ENCODE measurements at regions not wholly inside any gene's neighbourhood (a gene's known extent, or its start where the extent isn't known, plus 50 kb on each side); places are given as distances from the start of the nearest gene placed in this dataset.
"Not testable (repeated sequence)": the region's sequence is repeated elsewhere in the genome, so short reads cannot be mapped to it uniquely, and the experiment has no call there.

DNA sequence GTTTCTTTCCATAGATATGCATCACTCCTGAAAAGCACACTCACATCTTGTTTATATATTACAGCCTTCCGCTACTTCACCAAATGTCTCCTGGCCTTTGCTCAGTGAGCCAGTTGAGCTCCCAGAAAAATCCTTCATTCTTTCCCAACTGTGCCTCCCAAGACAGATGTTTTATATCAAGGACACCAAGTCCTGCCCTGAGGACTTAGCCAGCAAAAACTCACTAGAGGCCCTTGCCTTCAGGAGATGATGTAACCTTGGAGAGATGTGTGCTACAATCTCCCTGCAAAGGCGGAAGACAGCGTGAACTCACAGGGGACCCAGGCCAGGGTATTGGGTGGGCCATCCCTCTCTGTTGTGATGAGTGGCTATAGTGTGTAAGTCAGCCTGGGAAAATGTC, 86.1 kb upstream of the CTAGE1 start:
- DNase-seq (ENCODE audit: extremely low read depth in 1 of 2, low read depth in 1 of 2) = no peak

- DNase-seq (ENCODE audit: extremely low read depth in 1 of 2, low read depth in 1 of 2) = no peak
Measured at GRCh38 chr18:22504251-22505030, 86.7 kb upstream of the CTAGE1 start.

GRCh38 chr18:22505141-22505591, 87.5 kb upstream of the CTAGE1 start:
- DNase-seq (ENCODE audit: extremely low read depth in 1 of 2, low read depth in 1 of 2) = no peak

DNA sequence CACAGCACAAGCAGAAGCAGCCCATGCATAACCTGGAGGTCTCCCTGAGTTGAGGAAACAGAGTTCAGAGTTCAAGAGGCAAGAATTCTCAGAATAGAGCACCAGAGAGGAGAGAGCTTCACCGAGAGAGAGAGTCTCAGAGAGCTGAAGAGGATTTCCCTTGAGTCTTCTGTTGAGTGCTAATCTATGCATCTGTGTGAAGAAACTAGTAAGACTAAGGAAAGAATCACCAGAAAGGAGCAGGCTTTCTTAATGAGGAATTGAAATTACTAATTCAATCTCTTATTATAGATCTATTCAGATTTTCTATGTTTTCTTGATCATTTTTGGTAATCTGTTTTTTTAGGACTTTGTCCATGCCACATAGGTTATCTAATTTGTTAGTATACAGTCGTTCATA, 89.3 kb upstream of the CTAGE1 start:
- no peak for DNase-seq (ENCODE audit: extremely low read depth in 1 of 2, low read depth in 1 of 2)

DNA sequence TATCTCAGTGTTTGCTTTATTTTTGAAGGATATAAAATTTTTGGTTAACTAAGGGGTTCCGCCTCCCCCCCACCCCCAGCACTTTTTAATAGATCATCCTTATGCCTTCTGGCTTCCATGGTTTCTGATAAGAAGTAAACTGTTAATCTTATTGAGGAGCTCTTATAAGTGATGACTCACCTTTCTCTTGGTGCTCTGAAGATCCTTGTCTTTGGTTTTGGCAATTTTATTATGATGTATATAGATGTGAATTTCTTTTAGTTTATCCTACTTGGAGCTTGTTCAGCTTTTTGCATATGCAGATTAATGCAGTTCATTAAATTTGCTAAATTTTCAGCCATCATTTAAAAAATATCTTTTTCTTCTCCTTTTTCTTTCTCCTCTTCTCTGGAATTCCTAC, 91.7 kb upstream of the CTAGE1 start:
- DNase-seq (ENCODE audit: extremely low read depth in 1 of 2, low read depth in 1 of 2) = no peak

- no peak for DNase-seq (ENCODE audit: extremely low read depth in 1 of 2, low read depth in 1 of 2)
Measured at GRCh38 chr18:22510697-22511096, 93.0 kb upstream of the CTAGE1 start.

DNA sequence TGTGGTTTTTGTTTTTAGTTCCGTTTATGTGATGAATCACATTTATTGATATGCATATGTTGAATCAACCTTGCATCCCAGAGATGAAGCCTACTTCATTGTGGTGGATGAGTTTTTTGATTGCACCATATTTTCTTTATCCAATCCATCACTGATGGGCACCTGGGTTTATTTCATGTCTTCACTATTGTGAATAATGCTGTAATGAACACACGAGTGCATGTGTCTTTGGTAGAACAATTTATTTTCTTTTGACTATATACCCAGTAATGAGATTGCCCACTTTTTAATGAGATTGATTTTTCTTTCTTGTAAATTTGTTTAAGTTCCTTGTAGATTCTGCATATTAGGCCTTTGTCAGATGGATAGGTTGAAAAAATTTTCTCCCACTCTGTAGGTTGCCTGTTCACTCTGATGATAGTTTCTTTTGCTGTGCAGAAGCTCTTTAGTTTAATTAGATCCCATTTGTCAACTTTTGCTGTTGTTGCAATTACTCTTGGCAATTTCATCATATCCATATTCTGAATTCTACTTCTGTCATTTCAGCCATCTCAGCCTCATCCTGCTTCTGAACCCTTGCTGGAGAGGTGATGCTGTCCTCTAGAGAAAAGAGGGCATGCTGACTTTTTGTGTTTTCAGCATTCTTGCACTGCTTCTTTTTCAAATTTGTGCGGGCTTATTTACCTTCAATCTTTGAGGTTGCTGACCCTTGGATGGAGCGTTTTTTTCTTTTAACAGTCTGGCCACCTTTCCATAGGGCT, 96.2 kb upstream of the CTAGE1 start:
- no peak for DNase-seq (ENCODE audit: extremely low read depth in 1 of 2, low read depth in 1 of 2)

GRCh38 chr18:22514655-22515054, 96.9 kb upstream of the CTAGE1 start:
- no peak for DNase-seq (ENCODE audit: extremely low read depth in 1 of 2, low read depth in 1 of 2)

DNA sequence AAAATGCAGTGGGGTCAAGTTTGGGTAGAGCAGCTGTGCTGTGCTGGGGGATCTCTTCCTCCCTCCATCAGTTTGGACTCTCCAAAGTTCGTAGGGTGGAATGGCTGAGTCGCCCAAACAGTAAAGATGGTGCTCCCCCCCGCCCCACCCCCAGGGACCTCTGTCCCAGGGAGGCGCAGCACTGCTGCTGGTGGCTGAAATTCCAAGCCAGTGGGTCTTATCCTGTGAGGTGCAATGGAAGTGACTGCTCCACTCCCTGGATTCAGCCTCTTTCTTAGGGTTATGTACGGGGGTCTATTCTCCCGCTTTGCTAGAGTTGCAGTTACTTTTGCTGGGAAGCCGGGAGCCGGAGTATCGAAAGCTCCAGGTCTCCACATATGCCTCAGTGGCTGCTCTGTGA, 97.5 kb upstream of the CTAGE1 start:
- no peak for DNase-seq (ENCODE audit: extremely low read depth in 1 of 2, low read depth in 1 of 2)

- DNase-seq (ENCODE audit: extremely low read depth in 1 of 2, low read depth in 1 of 2) = no peak
Measured at GRCh38 chr18:22517356-22517755, 99.6 kb upstream of the CTAGE1 start.

DNA sequence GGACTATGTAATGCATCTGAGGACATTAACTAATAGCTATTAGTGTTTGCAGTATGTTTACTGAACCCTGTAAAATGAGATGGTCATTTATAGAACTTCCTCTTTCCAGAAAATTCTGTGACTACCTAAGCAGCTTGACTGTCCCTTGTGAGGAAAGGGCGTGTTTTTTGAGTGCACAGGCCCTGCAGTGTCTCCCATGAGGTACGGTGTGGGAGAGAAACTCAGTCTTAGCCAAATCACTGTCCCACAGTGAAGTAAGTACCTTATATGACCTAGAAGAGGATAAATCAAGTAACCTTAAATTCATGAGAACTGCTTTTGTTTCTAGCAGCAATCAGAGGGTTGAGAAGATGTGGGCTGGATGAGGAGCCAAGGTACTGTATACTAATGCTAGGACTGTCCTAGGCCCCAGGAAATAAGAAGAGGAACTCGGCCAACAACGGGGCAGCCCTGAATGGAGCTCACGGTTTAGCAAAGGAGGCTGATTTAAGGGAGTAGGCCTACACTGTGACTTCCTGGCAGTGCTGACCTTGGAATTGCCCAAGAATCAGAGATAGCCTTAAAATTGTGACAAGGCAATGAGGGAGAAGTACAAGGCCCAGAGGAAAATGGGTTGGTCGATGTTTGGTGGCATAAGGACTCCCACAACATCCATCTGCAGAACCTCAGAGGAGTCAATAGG, 103.5 kb upstream of the CTAGE1 start:
- no peak for DNase-seq (ENCODE audit: extremely low read depth in 1 of 2, low read depth in 1 of 2)

- DNase-seq (ENCODE audit: extremely low read depth in 1 of 2, low read depth in 1 of 2) = no peak
Measured at GRCh38 chr18:22523481-22523880, 105.8 kb upstream of the CTAGE1 start.

DNA sequence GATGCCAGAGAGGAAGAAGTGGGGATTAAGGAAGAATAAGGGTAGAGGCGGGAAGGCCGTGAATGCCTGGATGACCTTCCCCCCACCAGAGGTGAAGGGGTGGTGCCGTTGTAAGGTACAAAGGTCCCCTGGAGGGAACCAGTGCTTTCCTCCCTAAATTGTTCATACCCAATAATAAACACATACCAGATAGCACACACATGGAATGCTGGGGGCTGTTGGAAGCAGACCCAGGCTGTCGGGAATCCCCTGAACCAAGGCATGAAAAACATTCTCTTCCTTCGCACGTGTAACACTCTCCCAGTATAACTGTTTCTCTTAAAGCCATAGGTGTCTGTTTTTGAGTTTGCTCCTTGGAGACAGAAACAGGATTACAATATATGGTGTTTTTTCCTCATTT, 107.1 kb upstream of the CTAGE1 start:
- DNase-seq (ENCODE audit: extremely low read depth in 1 of 2, low read depth in 1 of 2) = no peak

- no peak for DNase-seq (ENCODE audit: extremely low read depth in 1 of 2, low read depth in 1 of 2)
Measured at GRCh38 chr18:22525313-22525712, 107.6 kb upstream of the CTAGE1 start.

DNA sequence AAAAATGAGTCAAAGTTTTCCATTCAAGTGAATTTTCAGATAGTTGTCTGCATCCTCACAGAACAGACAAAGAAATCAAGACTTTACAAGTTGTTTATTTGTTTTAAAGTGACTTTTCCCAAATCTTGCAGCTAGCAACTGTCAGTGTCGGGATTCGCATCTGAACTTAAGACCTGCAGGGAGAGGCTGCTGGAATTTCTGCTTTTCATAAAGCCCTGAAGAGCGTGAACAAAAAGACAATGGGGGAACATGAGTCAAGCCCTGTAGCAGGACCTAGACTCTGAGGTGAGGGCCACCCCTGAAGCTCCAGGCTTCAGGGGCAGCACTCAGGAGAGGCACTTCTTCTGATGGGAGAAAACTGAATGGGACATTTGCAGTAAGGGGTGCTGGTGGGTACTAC, 108.2 kb upstream of the CTAGE1 start:
- no peak for DNase-seq (ENCODE audit: extremely low read depth in 1 of 2, low read depth in 1 of 2)

DNA sequence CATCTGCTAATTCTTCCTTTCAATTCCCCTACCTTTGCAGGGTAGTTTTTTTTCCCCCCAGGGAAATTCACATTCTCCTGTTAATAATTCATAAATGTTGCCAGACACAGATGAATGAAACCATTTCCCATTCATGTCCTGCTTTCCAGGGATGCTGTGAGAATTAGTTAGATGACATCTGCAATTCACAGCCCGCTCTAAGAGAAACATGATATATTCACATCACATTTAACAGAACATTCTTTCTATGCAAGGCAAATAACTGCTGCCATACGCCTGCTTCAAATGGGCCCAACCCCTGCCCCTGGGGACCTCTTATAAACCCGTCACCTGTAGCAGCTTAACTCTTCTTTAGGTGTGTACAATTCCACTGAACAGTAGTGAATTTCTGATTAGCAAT, 110.6 kb upstream of the CTAGE1 start:
- no peak for DNase-seq (ENCODE audit: extremely low read depth in 1 of 2, low read depth in 1 of 2)

DNA sequence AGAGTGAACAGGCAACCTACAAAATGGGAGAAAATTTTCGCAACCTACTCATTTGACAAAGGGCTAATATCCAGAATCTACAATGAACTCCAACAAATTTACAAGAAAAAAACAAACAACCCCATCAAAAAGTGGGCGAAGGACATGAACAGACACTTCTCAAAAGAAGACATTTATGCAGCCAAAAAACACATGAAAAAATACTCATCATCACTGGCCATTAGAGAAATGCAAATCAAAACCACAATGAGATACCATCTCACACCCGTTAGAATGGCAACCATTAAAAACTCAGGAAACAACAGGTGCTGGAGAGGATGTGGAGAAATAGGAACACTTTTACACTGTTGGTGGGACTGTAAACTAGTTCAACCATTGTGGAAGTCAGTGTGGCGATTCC, 117.0 kb upstream of the CTAGE1 start:
- not testable (repeated sequence) for DNase-seq (ENCODE audit: extremely low read depth in 1 of 2, low read depth in 1 of 2)

DNA sequence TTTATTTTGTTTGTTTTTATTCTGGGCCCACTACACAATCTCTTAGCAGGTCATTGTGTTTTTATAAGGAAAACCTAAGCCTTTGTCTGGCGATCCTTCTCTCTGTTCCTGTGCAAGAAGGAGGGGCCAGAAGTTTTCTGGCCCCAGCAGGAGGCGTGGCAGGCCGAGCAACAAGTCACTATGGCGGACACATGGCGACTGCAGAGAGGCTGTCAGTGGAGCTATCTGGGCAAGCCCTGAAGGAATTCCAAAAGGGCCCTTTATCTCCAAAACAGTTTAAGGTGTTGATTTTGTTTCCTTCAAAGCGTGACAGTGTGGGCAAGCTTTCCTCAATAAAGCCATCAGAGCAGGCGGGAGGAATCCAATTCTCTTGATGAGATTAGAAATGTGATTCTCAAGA, 118.8 kb upstream of the CTAGE1 start:
- DNase-seq (ENCODE audit: extremely low read depth in 1 of 2, low read depth in 1 of 2) = no peak

- no peak for DNase-seq (ENCODE audit: extremely low read depth in 1 of 2, low read depth in 1 of 2)
Measured at GRCh38 chr18:22538426-22538825, 120.7 kb upstream of the CTAGE1 start.

GRCh38 chr18:22539051-22539765, 121.5 kb upstream of the CTAGE1 start:
- no peak for DNase-seq (ENCODE audit: extremely low read depth in 1 of 2, low read depth in 1 of 2)

GRCh38 chr18:22541232-22541631, 123.5 kb upstream of the CTAGE1 start:
- no peak for DNase-seq (ENCODE audit: extremely low read depth in 1 of 2, low read depth in 1 of 2)

Measured in stimulated activated CD8-positive, alpha-beta memory T cell treated with anti-CD3 and anti-CD28 coated beads, Interleukin-7, amount 100 ng/mL, for 48 hours (primary cell).